HG03139 (cell line): ENCODE measurements at regions not wholly inside any gene's neighbourhood (a gene's known extent, or its start where the extent isn't known, plus 50 kb on each side); places are given as distances from the start of the nearest gene placed in this dataset.

Experiments
- ATAC-seq: cut with Tn5 transposase; IDR thresholded peaks from one replicate; pipeline ENCODE4 v1.9.1; 2021; ENCODE audit not compliant: unreplicated experiment

GRCh38 chr14:98368916-98369315 is 903.1 kb downstream of the BCL11B start:
- ATAC-seq = no peak

- ATAC-seq = no peak
Observed at GRCh38 chr14:98369344-98369743, 902.7 kb downstream of the BCL11B start.

- no peak for ATAC-seq
Observed at GRCh38 chr14:98370352-98370751, 901.6 kb downstream of the BCL11B start.

GRCh38 chr14:98371141-98371540 is 900.9 kb downstream of the BCL11B start:
- ATAC-seq = no peak

- no peak for ATAC-seq
Observed at GRCh38 chr14:98374136-98374535, 897.9 kb downstream of the BCL11B start.

- ATAC-seq = no peak
Observed at GRCh38 chr14:98375566-98375965, 896.4 kb downstream of the BCL11B start.

- no peak for ATAC-seq
Observed at GRCh38 chr14:98379830-98380229, 892.2 kb downstream of the BCL11B start.

- no peak for ATAC-seq
Observed at GRCh38 chr14:98382662-98383061, 889.3 kb downstream of the BCL11B start.

GRCh38 chr14:98385851-98386250 is 886.1 kb downstream of the BCL11B start:
- no peak for ATAC-seq

- no peak for ATAC-seq
Observed at GRCh38 chr14:98391061-98391460, 880.9 kb downstream of the BCL11B start.

- no peak for ATAC-seq
Observed at GRCh38 chr14:98393527-98393926, 878.5 kb downstream of the BCL11B start.

GRCh38 chr14:98404811-98405210 is 867.2 kb downstream of the BCL11B start:
- no peak for ATAC-seq

- ATAC-seq = no peak
Observed at GRCh38 chr14:98408024-98408555, 863.9 kb downstream of the BCL11B start.

GRCh38 chr14:98408713-98409112 is 863.3 kb downstream of the BCL11B start:
- ATAC-seq = no peak

- ATAC-seq = no peak
Observed at GRCh38 chr14:98411154-98411553, 860.8 kb downstream of the BCL11B start.

- no peak for ATAC-seq
Observed at GRCh38 chr14:98412431-98412830, 859.6 kb downstream of the BCL11B start.

- no peak for ATAC-seq
Observed at GRCh38 chr14:98415766-98416165, 856.2 kb downstream of the BCL11B start.

- no peak for ATAC-seq
Observed at GRCh38 chr14:98417001-98417400, 855.0 kb downstream of the BCL11B start.

GRCh38 chr14:98428483-98428994 is 843.5 kb downstream of the BCL11B start:
- no peak for ATAC-seq

- no peak for ATAC-seq
Observed at GRCh38 chr14:98433436-98433835, 838.6 kb downstream of the BCL11B start.

GRCh38 chr14:98437113-98437512 is 834.9 kb downstream of the BCL11B start:
- ATAC-seq = no peak

GRCh38 chr14:98444077-98444476 is 827.9 kb downstream of the BCL11B start:
- no peak for ATAC-seq

- no peak for ATAC-seq
Observed at GRCh38 chr14:98445718-98446117, 826.3 kb downstream of the BCL11B start.
